Caco-2 (cell line): ENCODE measurements at regions not wholly inside any gene's neighbourhood (a gene's known extent, or its start where the extent isn't known, plus 50 kb on each side); places are given as distances from the start of the nearest gene placed in this dataset.

ENCODE experiments used
- BruUV-seq: library from RNA; stranded (reverse); fragments of 400-500 nt; replicated peaks from 2 replicates; lab custom pipeline; 2021; lab: Mats Ljungman, UMichigan
- CTCF ChIA-PET: fragments of 300-600 bp; sonication (Branson Sonifier 250); formaldehyde crosslinking; loops from one replicate; lab custom pipeline; 2022; ENCODE audit warnings: antibody characterized with exemption; lab: Charles Lee
- POLR2A ChIA-PET: fragments of 300-600 bp; sonication (Branson Sonifier 250); formaldehyde crosslinking; loops from one replicate; lab custom pipeline; 2022; ENCODE audit warnings: antibody characterized with exemption; lab: Charles Lee
- DNase-seq, 2 experiments: peaks; one replicate each; pipeline versions ENCODE4 v3.0.0 to v3.0.0-alpha.2; 2020 to 2022
- H3K27me3 ChIP-seq: replicated peaks from 2 replicates; pipeline ENCODE4 v1.6.0; 2011; ENCODE audit warnings: low read length; ENCODE audit not compliant: control insufficient read depth, insufficient read depth
- H3K36me3 ChIP-seq: 2 replicates; pipeline ENCODE4 v1.5.1; 2011; ENCODE audit warnings: low read length; ENCODE audit not compliant: control insufficient read depth, insufficient read depth
- H3K4me1 ChIP-seq: fragments of 250-450 bp; sonication (Bioruptor Pico); 2 replicates; pipeline ENCODE4 v1.5.1; 2020; ENCODE audit warnings: mild to moderate bottlenecking
- H3K4me3 ChIP-seq: 2 replicates; pipeline ENCODE4 v1.5.1; 2011; ENCODE audit warnings: low read depth, mild to moderate bottlenecking, control low read depth, low read length
- H3K9me3 ChIP-seq: fragments of 250-450 bp; sonication (Bioruptor Pico); 2 replicates; pipeline ENCODE4 v1.5.1; 2020; ENCODE audit warnings: mild to moderate bottlenecking, moderate library complexity
- H3K27ac Mint-ChIP-seq: one replicate; pipeline ENCODE4 v1.8.0; 2022; ENCODE audit warnings: mixed read lengths; ENCODE audit not compliant: unreplicated experiment
- H3K27me3 Mint-ChIP-seq: one replicate; pipeline ENCODE4 v1.8.0; 2022; ENCODE audit warnings: mixed read lengths; ENCODE audit not compliant: insufficient read depth, unreplicated experiment
- H3K36me3 Mint-ChIP-seq: one replicate; pipeline ENCODE4 v1.8.0; 2022; ENCODE audit warnings: mild to moderate bottlenecking, mixed read lengths; ENCODE audit not compliant: insufficient read depth, unreplicated experiment
- H3K4me1 Mint-ChIP-seq: one replicate; pipeline ENCODE4 v1.8.0; 2022; ENCODE audit warnings: low read depth, mixed read lengths; ENCODE audit not compliant: unreplicated experiment
- H3K4me3 Mint-ChIP-seq: one replicate; pipeline ENCODE4 v1.8.0; 2022; ENCODE audit warnings: mild to moderate bottlenecking, moderate library complexity, mixed read lengths; ENCODE audit not compliant: unreplicated experiment
- H3K9me3 Mint-ChIP-seq: one replicate; pipeline ENCODE4 v1.8.0; 2022; ENCODE audit warnings: mixed read lengths; ENCODE audit not compliant: unreplicated experiment
- intact Hi-C: fragments of 100-400 bp; cut with micrococcal nuclease; formaldehyde crosslinking; loops from one replicate; pipeline ENCODE4 v1.10.0; 2022; ENCODE audit not compliant: unreplicated experiment
- TF ChIP-seq, protein P1 (sequence below), 2 experiments: fragments of 200-600 bp in 1 of 2; IDR thresholded peaks; 1 replicate in 1 of 2; 2 replicates in 1 of 2; pipeline versions ENCODE4 v1.5.1 to v1.8.0; 2011 to 2022; ENCODE audit warnings: antibody characterized with exemption in 1 of 2, control low read depth in 1 of 2, inconsistent platforms in 1 of 2, low read depth in 1 of 2, low read length in 1 of 2, mild to moderate bottlenecking in 1 of 2, moderate library complexity in 1 of 2; ENCODE audit not compliant: insufficient read depth in 1 of 2, severe bottlenecking in 1 of 2, unreplicated experiment in 1 of 2

GRCh38 chr18:76557026-76557575, 62.1 kb upstream of the ZNF516 start:
- ChIA-PET POLR2A (no interaction called here), CTCF (no interaction called here)
- H3K9me3 ChIP-seq, result no peaks in the 10 kb centered on the region
- Mint-ChIP-seq H3K36me3 (no peaks in the 10 kb centered on the region), H3K4me1 (peaks cover 7% of the 10 kb centered on the region), H3K9me3 (no peaks in the 10 kb centered on the region), H3K27me3 (no peaks in the 10 kb centered on the region), H3K27ac (no peak overlapping the region), H3K4me3 (no peak overlapping the region)
- TF ChIP-seq, protein P1, sequence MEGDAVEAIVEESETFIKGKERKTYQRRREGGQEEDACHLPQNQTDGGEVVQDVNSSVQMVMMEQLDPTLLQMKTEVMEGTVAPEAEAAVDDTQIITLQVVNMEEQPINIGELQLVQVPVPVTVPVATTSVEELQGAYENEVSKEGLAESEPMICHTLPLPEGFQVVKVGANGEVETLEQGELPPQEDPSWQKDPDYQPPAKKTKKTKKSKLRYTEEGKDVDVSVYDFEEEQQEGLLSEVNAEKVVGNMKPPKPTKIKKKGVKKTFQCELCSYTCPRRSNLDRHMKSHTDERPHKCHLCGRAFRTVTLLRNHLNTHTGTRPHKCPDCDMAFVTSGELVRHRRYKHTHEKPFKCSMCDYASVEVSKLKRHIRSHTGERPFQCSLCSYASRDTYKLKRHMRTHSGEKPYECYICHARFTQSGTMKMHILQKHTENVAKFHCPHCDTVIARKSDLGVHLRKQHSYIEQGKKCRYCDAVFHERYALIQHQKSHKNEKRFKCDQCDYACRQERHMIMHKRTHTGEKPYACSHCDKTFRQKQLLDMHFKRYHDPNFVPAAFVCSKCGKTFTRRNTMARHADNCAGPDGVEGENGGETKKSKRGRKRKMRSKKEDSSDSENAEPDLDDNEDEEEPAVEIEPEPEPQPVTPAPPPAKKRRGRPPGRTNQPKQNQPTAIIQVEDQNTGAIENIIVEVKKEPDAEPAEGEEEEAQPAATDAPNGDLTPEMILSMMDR (IDR thresholded peaks at IDR 0.05; ENCODE audit: insufficient read depth in 1 of 2, low read depth in 1 of 2, low read length in 1 of 2, severe bottlenecking in 1 of 2, unreplicated experiment in 1 of 2), result no peak
- no peak overlapping the region for H3K4me3 ChIP-seq
- H3K36me3 ChIP-seq, result no peaks in the 10 kb centered on the region
- H3K27me3 ChIP-seq, result no peaks in the 10 kb centered on the region
- no peak for DNase-seq
- no TSS peak for BruUV-seq
- H3K4me1 ChIP-seq, result no peaks in the 10 kb centered on the region
- intact Hi-C loops, result no loop called here

DNA sequence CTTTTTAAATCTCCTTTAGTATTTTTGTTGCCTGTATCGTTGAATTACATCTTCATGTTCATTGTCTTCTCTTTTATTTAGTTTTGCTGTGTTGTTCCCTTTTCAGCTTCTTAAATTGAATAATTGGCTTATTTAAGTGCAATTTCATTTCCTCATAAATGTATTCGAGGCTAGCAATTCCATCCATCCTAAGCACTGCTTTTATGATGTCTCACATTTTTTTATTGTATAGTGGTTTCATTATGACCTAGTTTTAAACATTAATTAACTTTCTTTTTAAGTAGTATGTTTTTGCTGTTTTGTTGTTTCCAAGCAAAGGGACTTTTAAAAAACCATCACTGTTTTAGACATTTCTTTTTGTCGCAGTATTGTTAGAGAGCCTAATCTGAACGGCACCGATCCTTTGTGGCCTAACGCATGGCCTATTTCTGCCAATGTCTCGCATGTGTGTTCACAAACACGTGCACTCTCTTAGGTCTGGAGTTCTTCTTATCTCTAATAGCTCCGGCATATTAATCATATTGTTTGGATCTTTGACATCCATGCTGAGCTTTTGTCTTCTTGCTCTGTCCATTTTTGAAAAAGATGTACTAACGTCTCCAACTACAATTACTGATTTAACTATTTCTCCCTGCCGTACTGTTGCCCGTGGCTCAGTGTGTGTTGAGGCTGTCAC, 59.6 kb upstream of the ZNF516 start:
- CTCF ChIA-PET, result no interaction called here

GRCh38 chr18:76553715-76554546, 58.9 kb upstream of the ZNF516 start:
- ChIA-PET POLR2A (no interaction called here), CTCF (no interaction called here)
- no peaks in the 10 kb centered on the region for H3K27me3 ChIP-seq
- H3K9me3 ChIP-seq, result no peaks in the 10 kb centered on the region
- Mint-ChIP-seq H3K27me3 (no peaks in the 10 kb centered on the region), H3K4me3 (no peak overlapping the region), H3K36me3 (no peaks in the 10 kb centered on the region), H3K27ac (no peak overlapping the region), H3K9me3 (no peaks in the 10 kb centered on the region), H3K4me1 (peaks cover 7% of the 10 kb centered on the region)
- H3K4me1 ChIP-seq, result no peaks in the 10 kb centered on the region
- H3K4me3 ChIP-seq, result no peak overlapping the region
- no TSS peak for BruUV-seq
- TF ChIP-seq, protein P1 (IDR thresholded peaks at IDR 0.05; ENCODE audit: insufficient read depth in 1 of 2, low read depth in 1 of 2, low read length in 1 of 2, severe bottlenecking in 1 of 2, unreplicated experiment in 1 of 2), result no peak
- H3K36me3 ChIP-seq, result no peaks in the 10 kb centered on the region
- intact Hi-C loops, result no loop called here
- DNase-seq, result peak in 1 of 2 experiments; percentile 16

More for the DNA sequence above, 59.6 kb upstream of the ZNF516 start:
- no peaks in the 10 kb centered on the region for H3K4me1 ChIP-seq
- no peaks in the 10 kb centered on the region for H3K36me3 Mint-ChIP-seq
- H3K9me3 Mint-ChIP-seq, result no peaks in the 10 kb centered on the region
- POLR2A ChIA-PET, result no interaction called here
- H3K4me3 ChIP-seq, result no peak overlapping the region
- H3K9me3 ChIP-seq, result no peaks in the 10 kb centered on the region
- no peaks in the 10 kb centered on the region for H3K36me3 ChIP-seq
- TF ChIP-seq, protein P1 (IDR thresholded peaks at IDR 0.05; ENCODE audit: insufficient read depth in 1 of 2, low read depth in 1 of 2, low read length in 1 of 2, severe bottlenecking in 1 of 2, unreplicated experiment in 1 of 2), result no peak
- H3K27ac Mint-ChIP-seq, result no peak overlapping the region
- H3K27me3 ChIP-seq, result no peaks in the 10 kb centered on the region
- BruUV-seq, result no TSS peak
- peaks cover 7% of the 10 kb centered on the region for H3K4me1 Mint-ChIP-seq
- intact Hi-C loops, result no loop called here
- DNase-seq, result no peak
- no peak overlapping the region for H3K4me3 Mint-ChIP-seq
- H3K27me3 Mint-ChIP-seq, result no peaks in the 10 kb centered on the region
